A549 (cell line): ENCODE measurements at regions not wholly inside any gene's neighbourhood (a gene's known extent, or its start where the extent isn't known, plus 50 kb on each side); places are given as distances from the start of the nearest gene placed in this dataset.

Source experiments
- ATAC-seq, 2 experiments: fragments of 200-7000 bp in 1 of 2; fragments of >200 bp in 1 of 2; cut with Nextera tagmentation in 1 of 2; cut with Tn5 transposase in 1 of 2; 3 replicates each; pipeline versions ENCODE4 v1.8.0 to v1.9.1; 2018 to 2020; ENCODE audit warnings: mild to moderate bottlenecking in 1 of 2, moderate library complexity in 1 of 2
- CTCF ChIA-PET: fragments of 300-600 bp; sonication (Branson Sonifier 250); formaldehyde crosslinking; extraction: SDS; loops from one replicate; lab custom pipeline; 2021; ENCODE audit warnings: antibody characterized with exemption, inconsistent platforms; lab: Yijun Ruan, JAX
- POLR2A ChIA-PET: fragments of 350-600 bp; formaldehyde crosslinking; extraction: SDS; loops from one replicate; lab custom pipeline; 2021; ENCODE audit warnings: antibody characterized with exemption, inconsistent platforms; lab: Yijun Ruan, JAX
- DNase-seq, 2 experiments: peaks; one replicate each; pipeline versions ENCODE4 v3.0.0 to v3.0.0-alpha.2; 2011 to 2016; ENCODE audit warnings: low read depth in 1 of 2, low spot score in 1 of 2
- FAIRE-seq: peaks from 2 replicates; lab custom pipeline; 2011; peaks lifted over from hg19 to GRCh38; lab: Jason Lieb, UNC
- H3K27ac ChIP-seq, 2 experiments: fragments of >200 bp; sonication (Bioruptor Twin); formaldehyde crosslinking; 3 replicates each; pipeline ENCODE4 v1.5.1; 2016 to 2017
- H3K4me1 ChIP-seq: fragments of >200 bp; sonication (Bioruptor Twin); formaldehyde crosslinking; 3 replicates; pipeline ENCODE4 v1.6.1; 2016
- H3K4me2 ChIP-seq: fragments of >200 bp; sonication (Bioruptor Twin); formaldehyde crosslinking; 3 replicates; pipeline ENCODE4 v1.6.1; 2016
- H3K4me3 ChIP-seq: fragments of >200 bp; sonication (Bioruptor Twin); formaldehyde crosslinking; 3 replicates; pipeline ENCODE4 v1.5.1; 2016
- H3K9me3 ChIP-seq: fragments of >200 bp; sonication (Bioruptor Twin); formaldehyde crosslinking; 3 replicates; pipeline ENCODE4 v1.6.1; 2016
- BHLHE40 ChIP-seq: IDR thresholded peaks from 2 replicates; pipeline ENCODE4 v1.6.1; 2012; ENCODE audit warnings: low read depth, low read length, inconsistent platforms
- CHD4 ChIP-seq: fragments of 200-600 bp; sonication (generic); IDR thresholded peaks from 2 replicates; pipeline ENCODE4 v1.6.1; 2016; ENCODE audit warnings: antibody characterized with exemption, mild to moderate bottlenecking, borderline replicate concordance
- EP300 ChIP-seq, 2 experiments: fragments of >200 bp; sonication (Bioruptor Twin); formaldehyde crosslinking; IDR thresholded peaks; 2 replicates in 1 of 2; 3 replicates in 1 of 2; pipeline ENCODE4 v1.6.1; 2016 to 2017
- FOSL2 ChIP-seq, 2 experiments: fragments of 450-650 bp in 1 of 2; fragments of >200 bp in 1 of 2; sonication (Bioruptor Twin) in 1 of 2; formaldehyde crosslinking; IDR thresholded peaks; 2 replicates each; pipeline versions ENCODE4 v1.5.0 to v1.6.1; 2016 to 2020; ENCODE audit warnings: mild to moderate bottlenecking in 1 of 2, moderate library complexity in 1 of 2
- HMGXB4 ChIP-seq: fragments of 250-450 bp; sonication (Bioruptor Pico); IDR thresholded peaks from 2 replicates; pipeline ENCODE4 v1.5.0; 2021; ENCODE audit warnings: mild to moderate bottlenecking, moderate library complexity, borderline replicate concordance
- HOXA7 ChIP-seq: fragments of 250-450 bp; sonication (Bioruptor Pico); IDR thresholded peaks from 2 replicates; pipeline ENCODE4 v1.5.0; 2020; ENCODE audit warnings: mild to moderate bottlenecking, moderate library complexity
- JUN ChIP-seq, 2 experiments: fragments of >200 bp; sonication (Bioruptor Twin); formaldehyde crosslinking; IDR thresholded peaks; 2 replicates in 1 of 2; 3 replicates in 1 of 2; pipeline ENCODE4 v1.6.1; 2016 to 2017
- JUNB ChIP-seq: fragments of >200 bp; sonication (Bioruptor Twin); formaldehyde crosslinking; IDR thresholded peaks from 2 replicates; pipeline ENCODE4 v1.6.1; 2016
- KDM1A ChIP-seq: fragments of 200-600 bp; sonication (generic); IDR thresholded peaks from 2 replicates; pipeline ENCODE4 v1.6.1; 2016; ENCODE audit warnings: low read depth, mild to moderate bottlenecking
- MAFK ChIP-seq: fragments of 450-650 bp; IDR thresholded peaks from 2 replicates; pipeline ENCODE4 v1.6.1; 2014; ENCODE audit not compliant: partially characterized antibody
- MAZ ChIP-seq: fragments of 150-350 bp; IDR thresholded peaks from 2 replicates; pipeline ENCODE4 v1.6.1; 2014; ENCODE audit warnings: antibody characterized with exemption, low read depth, low read length, borderline replicate concordance
- NFE2L2 ChIP-seq: fragments of 150-350 bp; conservative IDR thresholded peaks from 2 replicates; pipeline ENCODE4 v1.6.1; 2014; ENCODE audit warnings: low read length
- NPAS2 ChIP-seq: fragments of 250-450 bp; sonication (Bioruptor Pico); IDR thresholded peaks from 2 replicates; pipeline ENCODE4 v1.8.0; 2022; ENCODE audit warnings: mild to moderate bottlenecking, moderate library complexity, borderline replicate concordance
- NR3C1 ChIP-seq: fragments of >200 bp; sonication (Bioruptor Twin); formaldehyde crosslinking; IDR thresholded peaks from 3 replicates; pipeline ENCODE4 v1.6.1; 2017
- PHF8 ChIP-seq: fragments of 200-600 bp; sonication (generic); IDR thresholded peaks from 2 replicates; pipeline ENCODE4 v1.6.1; 2016; ENCODE audit warnings: low read depth, mild to moderate bottlenecking, antibody characterized with exemption, moderate library complexity, borderline replicate concordance
- POLR2A ChIP-seq: IDR thresholded peaks from 2 replicates; pipeline ENCODE4 v1.6.1; 2012; ENCODE audit warnings: mild to moderate bottlenecking, low read length
- RAD21 ChIP-seq, 2 experiments: fragments of >200 bp in 1 of 2; sonication (Bioruptor Twin) in 1 of 2; formaldehyde crosslinking in 1 of 2; IDR thresholded peaks in 1 of 2; conservative IDR thresholded peaks in 1 of 2; 2 replicates in 1 of 2; 3 replicates in 1 of 2; pipeline ENCODE4 v1.6.1; 2012 to 2018; ENCODE audit warnings: inconsistent platforms in 1 of 2
- REST ChIP-seq: fragments of 200-600 bp; sonication (generic); IDR thresholded peaks from 2 replicates; pipeline ENCODE4 v1.6.1; 2016; ENCODE audit warnings: antibody characterized with exemption, mild to moderate bottlenecking, moderate library complexity
- RFX5 ChIP-seq: fragments of 450-650 bp; IDR thresholded peaks from 2 replicates; pipeline ENCODE4 v1.7.1; 2014; ENCODE audit warnings: antibody characterized with exemption, mild to moderate bottlenecking, moderate library complexity
- TFCP2L1 ChIP-seq: fragments of 250-450 bp; sonication (Bioruptor Pico); IDR thresholded peaks from 2 replicates; pipeline ENCODE4 v1.5.0; 2021; ENCODE audit warnings: mild to moderate bottlenecking
- ZC3H11A ChIP-seq: fragments of 450-650 bp; IDR thresholded peaks from 2 replicates; pipeline ENCODE4 v1.6.1; 2014; ENCODE audit warnings: antibody characterized with exemption, mild to moderate bottlenecking
- ZSCAN20 ChIP-seq: fragments of 250-450 bp; sonication (Bioruptor Pico); IDR thresholded peaks from 2 replicates; pipeline ENCODE4 v1.8.0; 2022; ENCODE audit warnings: mild to moderate bottlenecking, moderate library complexity
- WGBS: methylation state at CpG from one replicate; pipeline ENCODE4 v1.1.6; 2017; ENCODE audit errors: missing lambda C conversion rate; 5-methylcytosine and 5-hydroxymethylcytosine counted together
- TF ChIP-seq, protein P1 (sequence below): fragments of >200 bp; sonication (Bioruptor Twin); formaldehyde crosslinking; IDR thresholded peaks from 2 replicates; pipeline ENCODE4 v1.6.1; 2016
- TF ChIP-seq, protein P2 (sequence below): fragments of >200 bp; sonication (Bioruptor Twin); formaldehyde crosslinking; IDR thresholded peaks from 3 replicates; pipeline ENCODE4 v1.5.1; 2016
- TF ChIP-seq, protein P3 (sequence below): IDR thresholded peaks from 2 replicates; pipeline ENCODE4 v1.6.1; 2012; ENCODE audit warnings: low read depth, borderline replicate concordance

DNA sequence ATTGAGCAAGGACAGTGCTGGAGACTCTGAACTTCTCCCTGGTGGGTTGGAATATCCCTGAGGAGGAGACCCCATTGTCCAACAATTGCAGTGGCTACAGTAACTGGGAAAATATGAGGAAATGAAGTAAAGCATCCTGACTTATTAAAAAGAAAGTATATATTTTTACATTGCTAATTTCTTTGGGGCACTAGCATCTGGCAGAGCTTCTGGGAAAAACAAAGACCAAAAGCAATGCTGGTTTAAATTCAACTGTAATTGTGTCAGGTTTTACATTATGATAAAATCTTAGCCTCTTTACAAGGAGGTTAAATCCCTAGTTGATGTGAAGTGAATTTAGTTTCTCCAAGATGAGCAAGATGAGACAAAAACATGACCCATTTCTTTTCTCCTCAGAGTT lies 454.0 kb upstream of the RBMS3 start:
- DNase-seq: no peak
- FAIRE-seq: no peak
- H3K4me2 ChIP-seq: no peak overlapping the region
- H3K4me1 ChIP-seq: no peaks in the 10 kb centered on the region
- CTCF ChIA-PET: interaction anchor here (0.6 kb wide), 1 partner anchor 19 kb away, joined by 3 read pairs; no protein-coding TSS in a partner anchor
- TF ChIP-seq CHD4 (no peak), NPAS2 (CRISPR knock-in tag) (no peak), RFX5 (no peak), FOSL2 (IDR thresholded peaks at IDR 0.05) (no peak), FOSL2 (CRISPR knock-in tag; IDR thresholded peaks at IDR 0.05) (no peak), MAZ (no peak), ZC3H11A (no peak), ZSCAN20 (CRISPR knock-in tag) (no peak), MAFK (no peak)
- TF ChIP-seq, protein P1, sequence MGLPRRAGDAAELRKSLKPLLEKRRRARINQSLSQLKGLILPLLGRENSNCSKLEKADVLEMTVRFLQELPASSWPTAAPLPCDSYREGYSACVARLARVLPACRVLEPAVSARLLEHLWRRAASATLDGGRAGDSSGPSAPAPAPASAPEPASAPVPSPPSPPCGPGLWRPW: no peak
- no peak for ATAC-seq
- H3K27ac ChIP-seq: no peak overlapping the region
- no peak overlapping the region for H3K4me3 ChIP-seq
- H3K9me3 ChIP-seq: no peaks in the 10 kb centered on the region
- POLR2A ChIA-PET: no interaction called here

- no peak overlapping the region for H3K27ac ChIP-seq
- no peak for TF ChIP-seq HOXA7 (CRISPR knock-in tag)
- TF ChIP-seq ZC3H11A: no peak
- no peak for TF ChIP-seq REST
- TF ChIP-seq BHLHE40: no peak
- no peak for TF ChIP-seq NFE2L2
- TF ChIP-seq KDM1A: no peak
- TF ChIP-seq HMGXB4 (CRISPR knock-in tag): no peak
- TF ChIP-seq JUNB: no peak
- no peak for TF ChIP-seq EP300 (IDR thresholded peaks at IDR 0.05)
- no peak for TF ChIP-seq MAFK
- no peak for TF ChIP-seq POLR2A
- TF ChIP-seq, protein P2, sequence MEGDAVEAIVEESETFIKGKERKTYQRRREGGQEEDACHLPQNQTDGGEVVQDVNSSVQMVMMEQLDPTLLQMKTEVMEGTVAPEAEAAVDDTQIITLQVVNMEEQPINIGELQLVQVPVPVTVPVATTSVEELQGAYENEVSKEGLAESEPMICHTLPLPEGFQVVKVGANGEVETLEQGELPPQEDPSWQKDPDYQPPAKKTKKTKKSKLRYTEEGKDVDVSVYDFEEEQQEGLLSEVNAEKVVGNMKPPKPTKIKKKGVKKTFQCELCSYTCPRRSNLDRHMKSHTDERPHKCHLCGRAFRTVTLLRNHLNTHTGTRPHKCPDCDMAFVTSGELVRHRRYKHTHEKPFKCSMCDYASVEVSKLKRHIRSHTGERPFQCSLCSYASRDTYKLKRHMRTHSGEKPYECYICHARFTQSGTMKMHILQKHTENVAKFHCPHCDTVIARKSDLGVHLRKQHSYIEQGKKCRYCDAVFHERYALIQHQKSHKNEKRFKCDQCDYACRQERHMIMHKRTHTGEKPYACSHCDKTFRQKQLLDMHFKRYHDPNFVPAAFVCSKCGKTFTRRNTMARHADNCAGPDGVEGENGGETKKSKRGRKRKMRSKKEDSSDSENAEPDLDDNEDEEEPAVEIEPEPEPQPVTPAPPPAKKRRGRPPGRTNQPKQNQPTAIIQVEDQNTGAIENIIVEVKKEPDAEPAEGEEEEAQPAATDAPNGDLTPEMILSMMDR: no peak
- TF ChIP-seq, protein P3, sequence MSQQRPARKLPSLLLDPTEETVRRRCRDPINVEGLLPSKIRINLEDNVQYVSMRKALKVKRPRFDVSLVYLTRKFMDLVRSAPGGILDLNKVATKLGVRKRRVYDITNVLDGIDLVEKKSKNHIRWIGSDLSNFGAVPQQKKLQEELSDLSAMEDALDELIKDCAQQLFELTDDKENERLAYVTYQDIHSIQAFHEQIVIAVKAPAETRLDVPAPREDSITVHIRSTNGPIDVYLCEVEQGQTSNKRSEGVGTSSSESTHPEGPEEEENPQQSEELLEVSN: no peak
- TF ChIP-seq TFCP2L1 (CRISPR knock-in tag): no peak
- TF ChIP-seq PHF8: no peak
- no peak for TF ChIP-seq NPAS2 (CRISPR knock-in tag)
- TF ChIP-seq, protein P1: no peak
- no peak for TF ChIP-seq NR3C1
- no peak for TF ChIP-seq RAD21 (conservative IDR thresholded peaks at IDR 0.05 in 1 of 2, IDR thresholded peaks at IDR 0.05 in 1 of 2)
- no peak for TF ChIP-seq JUN (IDR thresholded peaks at IDR 0.05)
- TF ChIP-seq, all 56 proteins: peak for 0
- ChIA-PET CTCF (no interaction called here), POLR2A (no interaction called here)
- WGBS: 43% methylated on average over 2 of the region's 2 CpGs
- Histone ChIP-seq H3K4me3 (no peak overlapping the region), H3K9me3 (no peaks in the 10 kb centered on the region), H3K4me2 (no peak overlapping the region), H3K4me1 (no peaks in the 10 kb centered on the region)
- FAIRE-seq: no peak
- ATAC-seq: no peak
- no peak for DNase-seq
Observed at GRCh38 chr3:28835249-28835648, 445.6 kb upstream of the RBMS3 start.
